ENCODE measurements at regions not wholly inside any gene's neighbourhood (a gene's known extent, or its start where the extent isn't known, plus 50 kb on each side); places are given as distances from the start of the nearest gene placed in this dataset.

DNA sequence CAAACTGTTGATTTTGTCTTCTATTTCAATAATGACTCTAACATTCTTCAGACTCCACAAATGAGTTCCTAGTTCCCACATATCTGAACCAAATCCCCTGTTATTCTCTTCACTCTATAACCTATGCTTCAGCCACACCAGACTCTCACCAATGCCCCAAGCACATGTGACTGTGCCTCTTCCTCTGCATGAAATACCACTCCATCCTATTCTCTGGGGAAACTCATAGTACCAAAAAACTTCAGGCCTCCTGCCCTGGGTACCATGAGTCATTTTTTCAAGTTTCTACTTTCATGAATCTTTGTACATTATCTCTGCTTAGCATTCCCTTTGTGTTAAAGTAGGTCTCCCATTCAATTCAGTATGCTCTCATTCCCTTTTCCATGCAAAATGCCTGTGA lies 353.2 kb downstream of the ZEB2 start:
- H3K4me3 ChIP-seq (ENCODE audit: low read depth, low read length), result no peak overlapping the region
- ChIA-PET POLR2A (no interaction called here), CTCF (no interaction called here)
- TF ChIP-seq, protein P1, sequence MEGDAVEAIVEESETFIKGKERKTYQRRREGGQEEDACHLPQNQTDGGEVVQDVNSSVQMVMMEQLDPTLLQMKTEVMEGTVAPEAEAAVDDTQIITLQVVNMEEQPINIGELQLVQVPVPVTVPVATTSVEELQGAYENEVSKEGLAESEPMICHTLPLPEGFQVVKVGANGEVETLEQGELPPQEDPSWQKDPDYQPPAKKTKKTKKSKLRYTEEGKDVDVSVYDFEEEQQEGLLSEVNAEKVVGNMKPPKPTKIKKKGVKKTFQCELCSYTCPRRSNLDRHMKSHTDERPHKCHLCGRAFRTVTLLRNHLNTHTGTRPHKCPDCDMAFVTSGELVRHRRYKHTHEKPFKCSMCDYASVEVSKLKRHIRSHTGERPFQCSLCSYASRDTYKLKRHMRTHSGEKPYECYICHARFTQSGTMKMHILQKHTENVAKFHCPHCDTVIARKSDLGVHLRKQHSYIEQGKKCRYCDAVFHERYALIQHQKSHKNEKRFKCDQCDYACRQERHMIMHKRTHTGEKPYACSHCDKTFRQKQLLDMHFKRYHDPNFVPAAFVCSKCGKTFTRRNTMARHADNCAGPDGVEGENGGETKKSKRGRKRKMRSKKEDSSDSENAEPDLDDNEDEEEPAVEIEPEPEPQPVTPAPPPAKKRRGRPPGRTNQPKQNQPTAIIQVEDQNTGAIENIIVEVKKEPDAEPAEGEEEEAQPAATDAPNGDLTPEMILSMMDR (IDR thresholded peaks at IDR 0.05; ENCODE audit: low read depth, low read length), result no peak
- H3K27me3 ChIP-seq (ENCODE audit: control insufficient read depth, insufficient read depth, low read length), result no peaks in the 10 kb centered on the region
- no peak overlapping the region for H3K27ac ChIP-seq (ENCODE audit: low read depth, low read length)
- DNase-seq (ENCODE audit: low read depth, low spot score), result no peak
- H3K9me3 ChIP-seq (ENCODE audit: control insufficient read depth, insufficient read depth, low read length), result no peaks in the 10 kb centered on the region

DNA sequence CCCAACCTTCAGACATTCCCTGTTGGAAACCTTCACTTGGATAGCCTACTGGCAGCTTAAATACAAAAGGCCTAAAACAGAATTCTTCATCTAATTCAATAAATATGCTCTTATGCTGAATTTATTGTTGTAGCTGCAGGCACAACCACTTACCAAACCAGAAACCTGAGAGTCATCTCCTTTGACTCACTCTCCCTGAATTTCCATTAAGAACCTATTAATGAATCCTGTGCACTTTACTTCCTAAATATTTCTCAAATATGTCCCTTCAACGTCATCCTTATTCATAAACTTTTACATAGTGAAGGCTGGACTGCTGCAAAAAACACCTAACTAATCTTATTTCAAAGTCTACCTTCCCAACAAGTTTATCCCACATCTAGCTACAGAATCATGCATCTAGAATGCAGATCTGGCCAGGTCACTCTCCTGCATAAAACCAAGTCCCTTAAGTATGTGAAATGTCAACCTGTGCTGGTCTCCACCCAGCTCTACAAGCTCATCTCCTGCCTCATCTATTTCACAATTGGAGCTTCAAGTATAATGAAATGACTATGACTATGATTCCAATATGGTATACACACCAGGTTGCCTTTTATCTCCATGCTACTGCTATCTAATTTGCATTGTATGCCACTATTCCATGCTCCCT lies 354.2 kb downstream of the ZEB2 start:
- no peak for DNase-seq (ENCODE audit: low read depth, low spot score)
- Histone ChIP-seq H3K9me3 (ENCODE audit: control insufficient read depth, insufficient read depth, low read length) (no peaks in the 10 kb centered on the region), H3K27ac (ENCODE audit: low read depth, low read length) (no peak overlapping the region), H3K4me3 (ENCODE audit: low read depth, low read length) (no peak overlapping the region), H3K27me3 (ENCODE audit: control insufficient read depth, insufficient read depth, low read length) (no peaks in the 10 kb centered on the region)
- ChIA-PET CTCF (interaction anchor here (0.6 kb wide), 1 partner anchor 20 kb away, joined by 5 read pairs; no protein-coding TSS in a partner anchor), POLR2A (no interaction called here)
- TF ChIP-seq, protein P1 (IDR thresholded peaks at IDR 0.05; ENCODE audit: low read depth, low read length), result no peak

DNA sequence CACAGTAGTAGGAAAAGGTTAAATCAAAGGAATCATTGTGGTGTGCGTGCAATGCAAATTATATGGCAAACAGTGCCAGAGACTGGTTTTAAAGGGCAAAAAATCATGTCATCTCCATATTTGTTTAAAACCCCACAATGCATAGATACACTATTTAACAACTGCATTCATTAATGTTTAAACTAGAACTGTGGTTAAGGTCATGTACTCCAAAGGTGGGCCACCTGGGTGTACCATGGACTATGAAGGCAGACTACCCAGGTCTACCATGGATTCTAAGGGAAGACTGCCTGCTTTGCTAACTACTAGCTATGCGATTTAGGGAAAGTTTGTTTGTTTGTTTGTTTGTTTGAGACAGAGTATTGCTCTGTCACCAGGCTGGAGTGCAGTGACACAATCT lies 356.3 kb downstream of the ZEB2 start:
- ChIA-PET CTCF (no interaction called here), POLR2A (no interaction called here)
- Histone ChIP-seq H3K27me3 (ENCODE audit: control insufficient read depth, insufficient read depth, low read length) (no peaks in the 10 kb centered on the region), H3K27ac (ENCODE audit: low read depth, low read length) (no peak overlapping the region), H3K4me3 (ENCODE audit: low read depth, low read length) (no peak overlapping the region), H3K9me3 (ENCODE audit: control insufficient read depth, insufficient read depth, low read length) (no peaks in the 10 kb centered on the region)
- TF ChIP-seq, protein P1 (IDR thresholded peaks at IDR 0.05; ENCODE audit: low read depth, low read length), result no peak
- DNase-seq (ENCODE audit: low read depth, low spot score), result no peak

DNA sequence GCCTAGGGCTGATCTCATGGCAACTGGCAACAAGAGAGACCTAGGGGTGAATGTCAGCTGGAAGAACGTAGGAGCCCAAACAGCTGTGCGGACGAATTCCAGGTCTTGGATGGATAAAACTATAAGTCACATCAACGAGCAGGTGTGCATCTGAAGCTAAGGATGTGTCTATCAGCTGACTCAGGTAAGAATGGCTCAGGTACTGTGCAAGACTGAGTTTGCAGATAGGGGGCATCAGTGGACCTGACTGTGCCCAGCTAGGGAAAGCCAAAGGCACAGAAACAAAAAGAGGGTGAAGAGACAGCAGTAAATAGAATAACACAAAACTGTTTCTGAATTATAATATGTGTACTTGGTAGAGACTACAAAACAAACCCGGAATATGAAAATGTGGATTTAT lies 357.3 kb downstream of the ZEB2 start:
- CTCF ChIA-PET, result no interaction called here

DNA sequence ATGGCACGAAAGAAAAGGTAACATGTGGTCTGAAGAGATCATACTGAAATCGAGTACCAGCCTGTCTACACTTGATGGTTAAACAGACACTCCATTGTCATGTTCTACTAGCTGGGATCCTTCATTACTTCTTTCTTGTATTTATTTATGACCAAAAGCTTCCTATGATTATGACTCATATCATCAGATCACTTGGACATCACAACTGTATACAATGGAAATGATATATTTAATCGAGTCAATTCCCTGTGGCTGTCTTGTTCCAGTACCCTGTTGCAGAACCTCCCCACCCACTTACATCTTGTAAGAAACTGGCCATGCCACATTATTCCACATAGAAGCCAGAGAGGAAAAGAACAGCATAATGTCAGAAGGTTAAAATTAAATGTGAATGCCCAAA lies 358.9 kb downstream of the ZEB2 start:
- no peaks in the 10 kb centered on the region for H3K9me3 ChIP-seq (ENCODE audit: control insufficient read depth, insufficient read depth, low read length)
- no peak for DNase-seq (ENCODE audit: low read depth, low spot score)
- CTCF ChIA-PET, result no interaction called here
- POLR2A ChIA-PET, result no interaction called here
- TF ChIP-seq, protein P1 (IDR thresholded peaks at IDR 0.05; ENCODE audit: low read depth, low read length), result no peak
- H3K27ac ChIP-seq (ENCODE audit: low read depth, low read length), result no peak overlapping the region
- no peak overlapping the region for H3K4me3 ChIP-seq (ENCODE audit: low read depth, low read length)
- no peaks in the 10 kb centered on the region for H3K27me3 ChIP-seq (ENCODE audit: control insufficient read depth, insufficient read depth, low read length)

More for the DNA sequence above, 357.3 kb downstream of the ZEB2 start:
- H3K27me3 ChIP-seq (ENCODE audit: control insufficient read depth, insufficient read depth, low read length), result no peaks in the 10 kb centered on the region
- POLR2A ChIA-PET, result no interaction called here
- H3K27ac ChIP-seq (ENCODE audit: low read depth, low read length), result no peak overlapping the region
- no peak overlapping the region for H3K4me3 ChIP-seq (ENCODE audit: low read depth, low read length)
- DNase-seq (ENCODE audit: low read depth, low spot score), result no peak
- no peaks in the 10 kb centered on the region for H3K9me3 ChIP-seq (ENCODE audit: control insufficient read depth, insufficient read depth, low read length)
- TF ChIP-seq, protein P1 (IDR thresholded peaks at IDR 0.05; ENCODE audit: low read depth, low read length), result peak; percentile 15; the same call in 1 of the 2 replicates
